HepG2 (cell line): ENCODE measurements at regions not wholly inside any gene's neighbourhood (a gene's known extent, or its start where the extent isn't known, plus 50 kb on each side); places are given as distances from the start of the nearest gene placed in this dataset.
A peak's percentile ranks its signal among the peaks of the same experiment; 100 is the strongest.

Source experiments
- ARHGAP35 ChIP-seq: sonication (generic); formaldehyde crosslinking; IDR thresholded peaks from 2 replicates; pipeline ENCODE4 v1.9.0; 2022; ENCODE audit warnings: mild to moderate bottlenecking, inconsistent platforms, moderate library complexity, missing genetic modification reagents, borderline replicate concordance
- ATF6 ChIP-seq: sonication (generic); formaldehyde crosslinking; conservative IDR thresholded peaks from 2 replicates; pipeline ENCODE4 v1.4.0; 2020; ENCODE audit warnings: missing genetic modification reagents
- HDAC2 ChIP-seq: sonication (generic); formaldehyde crosslinking; IDR thresholded peaks from 2 replicates; pipeline ENCODE4 v1.4.0; 2020; ENCODE audit warnings: missing genetic modification reagents
- KLF12 ChIP-seq: sonication (generic); formaldehyde crosslinking; IDR thresholded peaks from 2 replicates; pipeline ENCODE4 v1.4.0; 2020; ENCODE audit warnings: missing genetic modification reagents, borderline replicate concordance
- KLF6 ChIP-seq: IDR thresholded peaks from 2 replicates; pipeline ENCODE4 v1.8.0; 2016; ENCODE audit warnings: missing biosample characterization, missing genetic modification reagents
- MAX ChIP-seq: IDR thresholded peaks from 2 replicates; pipeline ENCODE4 v1.6.1; 2012; ENCODE audit warnings: inconsistent platforms
- MYPOP ChIP-seq: sonication (generic); formaldehyde crosslinking; IDR thresholded peaks from 2 replicates; pipeline ENCODE4 v1.8.1; 2023; ENCODE audit warnings: mild to moderate bottlenecking, moderate library complexity, missing genetic modification reagents
- REST ChIP-seq, 2 experiments: IDR thresholded peaks; 2 replicates each; pipeline ENCODE4 v1.6.1; 2011 to 2012; ENCODE audit warnings: low read length in 2 of 2, borderline replicate concordance in 1 of 2, low read depth in 1 of 2, mild to moderate bottlenecking in 1 of 2, moderate library complexity in 1 of 2
- TCF7L2 ChIP-seq: IDR thresholded peaks from 2 replicates; pipeline ENCODE4 v1.6.1; 2011; ENCODE audit warnings: mild to moderate bottlenecking, low read depth, low read length, moderate library complexity
- THAP9 ChIP-seq: sonication (generic); formaldehyde crosslinking; IDR thresholded peaks from 2 replicates; pipeline ENCODE4; 2020; ENCODE audit warnings: missing genetic modification reagents, mild to moderate bottlenecking, borderline replicate concordance
- ZC3H4 ChIP-seq: sonication (generic); formaldehyde crosslinking; IDR thresholded peaks from 2 replicates; pipeline ENCODE4 v1.4.0; 2020; ENCODE audit warnings: missing genetic modification reagents, borderline replicate concordance
- ZKSCAN8 ChIP-seq: IDR thresholded peaks from 2 replicates; pipeline ENCODE4 v1.6.1; 2016; ENCODE audit warnings: borderline replicate concordance, missing genetic modification reagents, missing compliant biosample characterization
- ZMAT5 ChIP-seq: sonication (generic); formaldehyde crosslinking; IDR thresholded peaks from 2 replicates; pipeline ENCODE4 v1.5.0; 2020; ENCODE audit warnings: mild to moderate bottlenecking, low read depth, missing genetic modification reagents, borderline replicate concordance
- ZNF234 ChIP-seq: sonication (generic); formaldehyde crosslinking; conservative IDR thresholded peaks from 2 replicates; pipeline ENCODE4 v1.5.1; 2020; ENCODE audit warnings: mild to moderate bottlenecking, missing genetic modification reagents
- ZNF460 ChIP-seq: sonication (generic); formaldehyde crosslinking; IDR thresholded peaks from 2 replicates; pipeline ENCODE4 v1.5.1; 2020; ENCODE audit warnings: missing genetic modification reagents, mild to moderate bottlenecking, borderline replicate concordance
- ZNF691 ChIP-seq: sonication (generic); formaldehyde crosslinking; IDR thresholded peaks from 2 replicates; pipeline ENCODE4 v1.4.0; 2020; ENCODE audit warnings: missing genetic modification reagents, low read depth, mild to moderate bottlenecking, borderline replicate concordance
- ZNF83 ChIP-seq: sonication (generic); formaldehyde crosslinking; IDR thresholded peaks from 2 replicates; pipeline ENCODE4 v1.4.0; 2020; ENCODE audit warnings: missing genetic modification reagents, mild to moderate bottlenecking, borderline replicate concordance
- ZSCAN25 ChIP-seq: sonication (generic); formaldehyde crosslinking; IDR thresholded peaks from 2 replicates; pipeline ENCODE4 v1.8.0; 2022; ENCODE audit warnings: mild to moderate bottlenecking, missing genetic modification reagents

- TF ChIP-seq REST (IDR thresholded peaks at IDR 0.05; ENCODE audit: borderline replicate concordance in 1 of 2, low read depth in 1 of 2, low read length in 2 of 2) (peak; percentile 72 to 93), MYPOP (CRISPR knock-in tag) (no peak), TCF7L2 (no peak), ZNF83 (CRISPR knock-in tag) (no peak), ZNF460 (CRISPR knock-in tag) (no peak), ATF6 (CRISPR knock-in tag) (no peak), ZSCAN25 (CRISPR knock-in tag) (no peak), ARHGAP35 (CRISPR knock-in tag) (no peak), ZKSCAN8 (CRISPR knock-in tag) (no peak), ZNF691 (CRISPR knock-in tag) (no peak), ZMAT5 (CRISPR knock-in tag) (no peak), KLF6 (no peak), ZNF234 (no peak), HDAC2 (CRISPR knock-in tag) (0 out of 2 replicates have a peak, but pooled peaks have one; percentile 21), ZC3H4 (CRISPR knock-in tag) (no peak), KLF12 (CRISPR knock-in tag) (no peak), MAX (no peak), THAP9 (no peak)
These were observed 108.6 kb upstream of the TEKT4 start (continued) for GRCh38 chr2:94762600-94762999.
